Activated T-helper 1 cell treated with Interleukin-2 at 50 U/mL for 16 hours (primary cell): ENCODE measurements at regions not wholly inside any gene's neighbourhood (a gene's known extent, or its start where the extent isn't known, plus 50 kb on each side); places are given as distances from the start of the nearest gene placed in this dataset.

Experiments
- DNase-seq: peaks from one replicate; pipeline ENCODE4 v3.0.0-alpha.2; 2020; ENCODE audit warnings: low read depth

DNA sequence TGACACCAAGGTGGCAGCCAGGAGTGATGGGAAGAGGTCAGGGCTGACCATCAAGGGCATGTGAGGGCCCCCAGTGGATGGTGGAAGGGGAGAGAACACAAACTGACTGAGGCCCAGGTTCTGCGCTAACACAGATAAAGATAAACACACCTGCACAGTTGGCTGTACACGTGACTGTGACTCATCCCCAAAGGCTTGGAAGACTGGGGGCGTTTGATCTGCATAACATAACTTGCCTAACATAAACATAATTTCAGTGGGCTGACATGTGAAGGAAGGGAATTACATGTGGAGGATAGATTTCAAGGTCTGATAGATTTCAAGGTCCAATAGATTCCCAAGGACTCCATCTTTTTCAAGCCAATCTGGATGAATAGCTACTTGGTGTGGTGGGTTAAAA is 100.9 kb upstream of the TNRC6C start:
- no peak for DNase-seq

DNA sequence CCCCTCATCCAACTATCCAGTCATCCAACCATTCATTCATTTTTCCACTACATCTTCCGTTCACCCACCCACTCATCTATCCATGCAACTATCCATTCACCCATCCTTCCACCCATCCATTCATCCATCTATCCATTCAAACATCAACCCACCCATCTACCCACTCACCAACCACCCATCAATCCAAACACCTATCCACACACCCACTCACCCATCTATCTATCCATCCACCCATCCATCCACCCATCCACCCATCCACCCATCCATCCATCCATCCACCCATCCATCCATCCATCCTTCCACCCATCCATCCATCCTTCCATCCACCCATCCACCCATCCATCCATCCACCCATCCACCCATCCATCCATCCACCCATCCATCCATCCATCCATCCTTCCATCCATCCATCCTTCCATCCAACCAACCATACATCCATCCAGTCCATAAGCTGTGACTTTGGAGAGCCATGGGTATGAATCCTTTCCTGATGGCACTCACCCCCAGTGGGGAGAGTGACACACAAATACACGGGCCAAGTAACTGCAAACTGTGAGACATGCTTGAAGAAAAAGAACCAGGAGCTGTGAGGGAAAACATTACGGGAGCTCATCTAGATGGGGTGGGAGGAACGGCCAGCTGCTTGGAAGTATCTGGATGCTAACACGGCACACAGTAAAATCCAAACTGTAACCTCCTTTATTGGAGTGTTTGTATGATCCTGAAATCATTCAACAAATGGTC is 100.0 kb upstream of the TNRC6C start:
- no peak for DNase-seq

DNA sequence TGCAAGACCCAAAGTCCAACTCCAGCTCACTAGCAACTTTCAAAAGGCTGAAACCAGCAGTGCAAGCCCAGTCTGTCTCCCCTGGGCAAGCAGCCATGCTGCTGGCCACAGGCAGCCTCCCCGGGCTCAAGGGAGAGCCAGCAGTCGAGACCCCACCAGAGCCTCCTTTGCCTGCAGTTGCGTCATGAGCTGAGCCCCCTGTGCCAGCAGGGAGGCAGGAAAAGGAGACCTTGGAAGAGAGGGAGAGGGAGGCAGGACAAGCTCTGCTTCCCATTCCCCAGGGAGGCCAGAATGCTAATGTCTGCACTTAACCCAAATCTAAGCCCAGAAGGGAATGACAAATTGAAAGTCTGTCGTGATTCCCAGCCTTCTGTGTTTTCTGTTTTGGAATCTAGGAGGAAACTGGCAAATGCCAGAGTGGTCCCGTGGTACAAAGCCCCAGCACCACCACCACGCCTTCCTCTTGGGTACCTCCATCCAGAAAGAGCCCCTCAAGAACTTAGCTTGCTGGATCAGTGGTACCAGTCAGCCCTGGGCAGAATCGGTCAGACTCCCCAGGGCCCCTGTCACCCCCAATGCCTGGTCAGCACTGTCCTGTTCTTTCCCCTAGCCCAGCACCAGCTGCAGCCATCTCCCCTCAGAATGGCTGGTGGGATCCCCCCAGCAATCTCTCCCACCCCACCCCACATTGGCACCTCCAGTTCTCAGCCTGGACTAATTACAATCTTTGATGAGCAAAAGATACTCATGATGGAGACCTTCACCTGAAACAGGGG is 99.3 kb upstream of the TNRC6C start:
- DNase-seq = no peak

DNA sequence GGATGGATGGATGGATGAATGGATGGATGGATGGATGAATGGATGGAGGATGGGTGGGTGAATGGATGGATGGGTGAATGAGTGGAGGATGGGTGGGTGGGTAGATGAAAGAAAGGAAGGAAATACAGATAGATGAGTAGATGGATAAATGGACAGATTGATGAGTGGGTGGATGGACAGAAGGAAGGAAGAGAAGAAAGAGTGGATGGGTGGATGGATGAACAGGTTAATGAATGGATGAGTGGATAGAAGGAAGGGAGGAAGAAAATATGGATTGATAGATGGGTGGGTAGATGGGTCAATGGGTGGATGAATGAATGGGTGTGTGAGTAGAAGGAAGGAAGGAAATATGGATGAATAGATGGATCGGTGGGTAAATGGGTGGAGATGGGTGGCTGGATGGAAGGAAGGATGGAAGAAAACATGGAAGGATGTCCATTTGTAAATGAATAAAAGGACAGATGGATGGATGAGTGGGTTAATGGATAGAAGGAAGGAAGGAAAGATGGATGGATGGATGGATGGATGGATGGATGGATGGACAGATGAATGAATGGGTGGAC is 97.3 kb upstream of the TNRC6C start:
- no peak for DNase-seq

DNA sequence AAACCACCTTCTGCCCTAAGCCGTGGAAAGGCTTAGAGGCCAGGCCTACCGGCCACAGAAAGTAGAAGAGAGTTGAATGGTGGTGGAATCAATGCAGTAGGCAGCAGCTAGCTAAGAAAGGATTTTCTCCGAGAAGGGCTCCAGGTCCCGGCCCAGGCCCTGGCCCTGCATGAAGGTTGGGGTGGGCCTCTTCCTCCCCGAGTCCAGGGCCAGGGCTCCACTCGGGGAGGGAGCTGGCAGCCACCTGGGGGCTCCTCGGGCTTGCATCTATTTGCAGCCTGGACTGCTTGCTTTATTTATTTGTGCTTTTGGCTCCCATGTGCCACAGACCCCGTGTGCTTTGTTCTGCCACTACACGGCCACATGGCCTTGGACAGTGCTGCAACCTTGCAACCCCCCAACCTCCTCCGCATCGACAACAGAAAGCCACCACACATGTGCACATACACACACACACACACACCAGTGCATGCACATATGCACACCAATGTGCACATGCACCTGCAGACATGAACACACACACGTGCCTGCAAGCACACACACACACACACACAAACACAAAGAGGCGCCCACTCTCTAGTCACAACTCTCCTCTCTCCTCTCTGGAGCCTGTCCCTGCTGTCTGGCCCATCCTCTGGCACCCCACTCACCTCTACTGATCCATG is 96.4 kb upstream of the TNRC6C start:
- no peak for DNase-seq

DNA sequence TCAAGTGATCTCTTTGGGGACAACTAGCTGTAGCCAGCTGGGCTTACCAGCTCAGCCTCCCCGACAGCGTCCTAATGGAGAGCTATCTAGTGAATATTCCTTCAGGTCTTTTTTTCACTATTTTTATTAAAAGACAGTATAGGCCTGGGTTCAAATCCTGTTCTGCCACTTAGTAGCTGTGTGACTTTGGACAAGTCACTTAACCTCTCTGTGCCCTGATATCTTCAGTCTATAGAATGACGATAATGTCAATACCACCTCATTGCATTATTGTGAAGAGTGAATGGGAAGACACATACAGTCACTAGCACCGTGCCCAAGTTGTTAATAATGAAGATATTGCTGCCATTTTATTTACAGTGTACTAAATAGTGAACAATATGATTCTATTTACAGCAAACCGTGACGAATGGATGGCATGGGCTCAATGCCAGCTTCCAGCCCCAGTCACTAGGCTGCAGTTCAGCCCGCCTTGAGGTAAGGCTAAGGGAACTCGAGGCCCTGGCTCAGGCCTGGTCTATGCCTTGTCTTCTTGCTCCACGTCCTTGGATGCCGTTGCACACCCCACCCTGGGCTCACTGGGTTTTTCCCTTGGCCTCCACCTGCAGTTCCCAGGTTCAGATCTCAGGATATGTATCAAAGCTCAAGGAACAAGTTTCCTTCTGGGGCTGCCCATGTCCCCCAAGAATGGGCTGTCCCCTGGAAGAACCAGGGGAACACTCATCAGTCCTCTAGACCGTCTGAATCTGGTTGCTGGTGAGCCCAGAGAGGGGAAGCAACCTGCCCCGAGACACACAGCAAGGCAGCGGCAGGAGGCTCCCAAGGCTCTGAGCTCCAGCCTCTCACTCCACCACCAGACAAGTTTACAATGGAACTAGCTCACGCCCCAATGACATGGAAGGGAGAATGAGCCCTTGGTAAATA is 95.4 kb upstream of the TNRC6C start:
- no peak for DNase-seq

DNA sequence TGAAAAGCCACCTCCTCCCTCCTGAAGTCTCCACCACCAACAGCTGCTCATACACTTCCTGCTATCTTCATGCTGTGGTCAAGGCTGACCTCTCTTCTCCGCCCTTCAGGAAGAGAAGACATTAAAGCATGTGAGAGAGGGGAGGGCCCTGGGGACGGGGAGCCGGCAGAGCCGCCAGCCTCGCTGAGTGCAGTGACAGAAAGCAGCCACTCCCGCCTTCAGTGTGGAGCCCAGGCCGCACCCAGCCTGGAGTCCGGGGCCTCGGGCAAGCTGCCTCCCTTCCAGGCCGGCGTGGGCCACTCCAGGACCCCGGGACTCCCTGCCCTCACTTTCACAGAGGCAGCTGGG is 94.7 kb upstream of the TNRC6C start:
- no peak for DNase-seq

DNA sequence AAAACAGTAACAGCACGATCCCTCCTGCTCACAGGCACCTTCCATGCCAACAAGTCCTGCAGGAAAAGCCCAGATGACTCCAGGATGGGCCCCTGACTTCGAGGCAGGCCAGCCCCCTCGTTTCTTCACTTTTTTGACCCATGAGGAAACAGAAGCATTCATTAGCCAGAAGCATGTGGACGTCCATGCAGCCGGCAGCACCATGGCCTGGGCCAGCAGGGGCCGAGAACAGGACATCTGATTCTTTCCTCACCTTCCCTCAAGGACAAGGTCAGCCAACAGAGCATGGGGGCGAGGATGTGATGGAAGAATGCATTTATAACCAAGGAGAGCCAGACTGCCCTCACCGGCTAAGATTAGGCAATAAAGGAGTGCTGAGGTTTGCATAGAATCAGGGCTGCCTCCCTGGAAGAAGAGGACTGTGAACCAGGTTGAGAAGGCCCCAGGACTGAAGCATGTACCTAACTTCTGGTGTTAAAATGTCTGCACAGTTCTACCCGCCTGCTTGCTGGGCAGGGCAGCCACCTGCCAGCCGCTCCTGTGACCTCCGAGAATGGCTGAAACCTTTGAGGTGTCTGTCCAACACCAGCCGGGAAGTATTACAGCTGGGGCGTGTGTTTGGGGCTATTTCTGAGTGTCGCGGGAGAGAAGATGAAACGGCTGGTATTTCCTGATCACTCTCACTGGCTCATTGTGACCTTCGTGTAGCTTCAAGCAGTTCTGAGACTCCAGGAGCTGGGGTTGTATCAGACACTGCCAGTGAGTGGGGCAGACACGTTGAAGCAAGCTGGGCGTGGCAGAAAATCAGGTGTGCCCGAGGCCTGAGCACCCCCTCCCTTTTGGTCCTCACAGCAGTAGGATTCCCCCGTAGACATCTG is 94.0 kb upstream of the TNRC6C start:
- DNase-seq = no peak

DNA sequence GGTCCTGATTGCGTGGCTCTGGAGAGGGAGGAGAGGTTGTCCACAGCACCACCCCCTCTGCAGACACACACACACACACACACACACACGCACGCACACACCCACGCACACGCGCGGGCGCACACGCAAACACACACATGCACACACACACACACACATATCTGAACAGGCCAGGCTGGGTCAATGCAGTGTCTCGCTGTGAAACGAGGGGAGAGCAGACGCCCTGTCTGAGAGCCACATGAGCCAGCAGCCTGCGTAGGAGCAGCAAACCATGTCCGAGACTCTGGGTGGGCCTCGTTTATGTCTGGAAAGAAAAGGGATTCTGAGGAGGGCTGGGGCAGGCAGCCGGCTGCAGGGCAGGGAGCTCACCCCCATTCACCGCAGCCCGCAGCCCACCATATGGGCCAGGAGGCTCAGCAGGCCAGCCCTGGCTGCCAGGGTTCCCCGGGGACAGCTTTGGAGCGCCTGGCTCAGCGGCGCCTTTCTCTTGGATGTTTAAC is 93.3 kb upstream of the TNRC6C start:
- no peak for DNase-seq

DNA sequence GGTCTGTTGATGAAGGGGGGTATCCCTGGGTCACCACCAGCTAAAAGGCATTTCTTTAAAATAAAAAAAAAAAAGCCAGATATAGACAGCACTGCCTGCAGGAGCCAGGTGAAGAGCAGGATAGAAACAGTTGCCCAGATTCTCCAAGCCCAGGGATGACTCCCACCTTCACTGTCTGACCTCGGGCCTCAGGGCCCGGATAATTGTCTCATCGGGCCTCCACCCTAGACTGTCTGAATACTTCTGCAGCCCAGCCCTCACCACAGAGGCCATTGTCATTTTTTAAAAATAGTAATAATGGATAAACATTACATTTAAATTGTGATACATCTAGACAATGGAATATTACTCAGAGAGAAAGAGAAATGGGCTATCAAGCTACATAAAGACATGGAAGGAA is 92.8 kb upstream of the TNRC6C start:
- DNase-seq = no peak

DNA sequence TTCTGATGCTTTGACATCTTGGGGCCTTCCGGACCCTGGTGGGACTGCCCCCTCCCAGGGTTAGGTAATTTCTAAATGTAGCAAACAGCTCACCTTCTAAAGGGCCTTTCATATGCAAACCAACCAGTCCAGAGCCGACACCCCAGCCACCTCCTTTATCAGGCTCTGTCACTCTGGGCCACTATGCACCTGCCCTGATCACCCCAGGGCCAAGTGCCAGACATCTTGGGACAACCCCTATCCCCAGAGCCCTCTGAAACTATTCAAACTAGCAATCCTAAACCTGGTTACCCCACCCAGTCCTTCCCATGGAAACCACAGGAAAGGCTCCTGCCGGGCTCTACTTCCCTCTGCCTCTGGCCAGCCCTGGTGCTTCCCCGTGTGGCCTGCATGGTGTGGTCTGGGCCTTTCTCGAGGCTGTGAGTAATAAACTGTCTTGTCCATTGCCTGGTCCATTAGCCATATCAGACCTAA is 91.2 kb upstream of the TNRC6C start:
- DNase-seq = no peak

DNA sequence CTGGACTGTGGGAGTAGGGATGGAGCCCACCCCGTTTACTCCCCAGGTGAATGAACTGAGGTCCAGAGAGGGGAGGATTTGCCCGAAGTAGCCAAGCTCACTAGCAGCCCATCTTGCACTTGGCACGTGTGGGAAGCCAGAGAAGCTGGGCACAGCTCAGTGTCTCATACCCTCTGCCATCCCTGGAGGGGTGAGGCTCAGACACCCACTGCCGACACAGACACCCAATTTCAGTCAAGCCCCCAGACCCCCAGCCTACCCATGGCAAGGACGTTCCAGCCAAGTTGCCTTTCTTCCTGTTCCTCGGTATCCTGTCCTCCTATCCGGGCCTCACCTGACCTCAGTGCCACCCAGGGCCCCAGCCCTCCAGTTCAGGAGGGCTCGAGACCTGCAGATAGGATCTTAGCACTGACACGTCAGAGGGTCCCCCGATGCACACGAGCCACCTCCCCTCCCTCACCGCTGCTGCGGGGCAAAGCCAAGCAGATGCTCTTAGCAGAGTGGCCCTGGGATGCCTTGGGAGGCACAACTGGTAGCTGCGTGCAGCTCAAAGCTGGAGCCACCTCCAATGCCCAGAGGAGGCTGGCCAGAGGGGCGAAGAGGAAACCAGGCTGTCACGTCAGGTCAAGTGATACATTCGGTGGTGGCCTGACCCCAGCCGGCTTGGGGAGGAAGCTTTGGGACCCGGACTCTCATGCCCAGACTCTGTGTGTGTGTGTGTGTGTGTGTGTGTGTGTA is 90.4 kb upstream of the TNRC6C start:
- DNase-seq = no peak

DNA sequence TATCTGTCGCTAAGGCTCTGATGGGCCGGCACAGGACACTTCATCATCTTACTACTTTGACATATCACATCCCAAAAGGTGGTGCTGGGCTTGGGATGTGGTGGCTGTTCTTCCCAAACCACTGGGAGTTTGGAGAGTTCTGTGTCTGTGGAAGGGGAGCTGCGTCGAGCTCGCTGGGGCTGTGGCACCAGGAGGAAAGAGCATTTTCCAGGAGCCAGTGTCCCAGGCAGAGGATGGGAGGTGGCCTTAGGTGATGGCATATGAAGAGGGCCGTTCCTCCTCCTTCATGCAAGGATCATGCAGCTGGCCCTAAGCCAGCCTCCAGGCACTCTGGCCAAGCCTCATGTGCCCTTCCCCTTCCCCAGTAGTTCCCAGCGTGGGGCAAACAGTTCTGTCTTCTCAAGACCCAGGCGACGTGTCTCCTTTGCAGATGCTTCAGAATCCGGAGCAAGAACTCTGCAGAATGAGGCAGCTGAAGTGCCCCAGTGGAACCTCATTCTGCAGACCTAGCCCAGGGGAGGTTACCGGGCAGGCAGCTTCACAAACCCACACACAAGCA is 89.4 kb upstream of the TNRC6C start:
- no peak for DNase-seq

DNA sequence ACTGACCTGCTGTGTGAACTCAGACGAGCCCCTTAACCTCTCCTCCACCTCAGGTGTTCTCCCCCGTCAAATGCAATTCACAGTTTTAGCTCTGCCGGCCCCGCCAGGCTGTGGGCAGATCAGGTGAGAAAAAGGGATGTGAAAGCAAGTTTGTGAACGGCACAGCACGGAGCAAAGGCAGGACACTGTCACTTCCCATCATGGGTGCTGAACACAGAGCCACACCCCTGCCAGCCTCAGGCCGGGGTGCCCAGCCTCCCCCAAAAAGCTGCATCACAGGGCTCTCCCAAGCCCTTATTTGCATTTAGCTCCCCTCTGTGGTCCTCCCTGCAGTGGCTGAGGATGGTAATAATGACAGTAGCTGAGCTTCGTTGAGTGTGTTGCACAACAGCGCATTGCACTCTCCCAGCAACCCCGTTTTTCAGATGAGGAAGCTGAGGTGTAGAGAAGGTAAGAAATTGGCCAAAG is 88.8 kb upstream of the TNRC6C start:
- no peak for DNase-seq

DNA sequence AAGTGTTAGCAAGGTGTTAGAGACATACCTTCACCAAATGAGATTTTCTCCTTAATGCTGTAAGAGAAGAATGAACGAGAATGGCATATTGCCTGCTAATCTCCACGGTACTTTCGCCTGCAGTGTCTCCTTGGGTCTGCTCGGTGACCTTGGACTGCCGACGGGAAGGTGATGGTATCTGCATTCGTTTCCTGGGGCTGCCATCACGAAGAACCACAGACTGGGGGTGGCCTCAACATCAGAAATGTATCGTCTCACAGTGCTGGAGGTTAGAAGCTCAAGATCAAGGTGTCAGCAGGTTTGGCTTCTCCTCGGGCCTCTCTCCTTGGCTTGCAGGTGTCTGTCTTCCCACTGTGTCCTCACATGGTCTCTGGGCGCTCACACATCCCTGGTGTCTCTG is 86.3 kb upstream of the TNRC6C start:
- DNase-seq = no peak

DNA sequence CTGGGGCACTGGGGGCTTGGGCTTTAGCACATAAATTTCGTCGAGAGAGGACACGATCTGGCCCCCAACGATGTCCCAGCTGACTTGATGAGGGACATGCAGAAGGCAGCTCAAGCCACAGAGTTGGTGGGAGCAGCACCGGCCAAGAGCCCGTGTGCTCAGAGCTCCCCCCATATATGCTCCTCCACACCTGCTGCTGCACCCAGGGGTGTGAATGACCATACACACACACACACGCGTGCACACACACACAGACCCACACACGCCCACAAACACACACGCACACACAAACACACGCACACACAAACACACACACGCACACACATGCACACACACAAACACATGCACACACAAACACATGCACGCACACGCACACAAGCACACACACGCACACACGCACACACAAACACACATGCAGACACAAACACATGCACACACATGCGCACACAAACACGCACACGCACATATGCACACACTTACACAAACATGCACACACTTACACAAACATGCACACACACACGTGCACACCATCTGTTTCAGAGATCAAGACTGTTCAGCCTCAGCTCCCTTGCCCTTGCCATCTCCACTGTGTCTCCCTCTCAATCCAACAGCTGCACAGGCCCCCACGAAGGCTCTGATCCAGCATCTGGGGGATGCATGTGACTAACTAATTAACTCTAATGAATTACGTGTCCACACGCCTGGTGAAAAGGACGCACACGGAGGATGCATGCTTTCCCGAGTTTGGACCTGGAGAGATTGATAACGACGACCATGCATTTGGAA is 85.6 kb upstream of the TNRC6C start:
- no peak for DNase-seq

DNA sequence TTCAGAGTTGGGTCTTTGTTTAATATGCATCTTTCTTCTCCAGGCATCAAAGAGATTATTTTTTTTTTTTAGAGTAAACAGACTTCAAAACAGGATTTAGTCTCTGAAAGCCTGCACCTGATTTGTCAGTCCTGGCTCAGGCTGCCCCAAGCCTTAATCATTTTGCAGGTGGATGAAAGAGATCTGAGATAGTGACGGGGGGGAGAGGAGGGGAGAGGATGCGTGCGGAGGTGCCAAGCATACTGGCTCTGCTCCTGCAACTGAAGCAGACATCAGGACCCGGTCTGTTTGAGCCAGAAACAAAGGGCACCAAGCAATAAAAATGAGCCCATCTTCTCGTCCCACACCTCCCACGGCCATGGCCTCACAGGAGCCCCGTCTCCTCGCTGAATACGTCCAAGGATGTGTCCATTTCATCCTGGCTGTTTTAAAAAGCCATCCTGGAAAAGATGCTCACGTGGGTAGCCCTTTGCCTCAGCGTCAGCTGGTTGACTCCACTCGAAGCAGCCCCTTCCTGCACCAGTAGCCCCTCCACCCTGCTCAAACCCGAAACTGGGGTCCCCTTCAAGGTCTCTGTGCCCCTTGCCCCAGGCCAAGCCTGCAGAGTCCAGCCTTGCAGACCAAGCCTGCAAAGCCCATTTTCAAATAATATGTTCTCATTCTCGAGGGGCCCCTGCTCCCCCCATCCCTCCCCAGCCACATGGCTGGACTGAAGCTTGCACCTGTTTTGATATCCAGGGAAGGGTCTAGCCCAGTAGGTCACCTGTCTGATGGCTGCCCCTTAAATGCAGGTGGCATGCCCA is 84.8 kb upstream of the TNRC6C start:
- no peak for DNase-seq
